ENCODE measurements at regions not wholly inside any gene's neighbourhood (a gene's known extent, or its start where the extent isn't known, plus 50 kb on each side); places are given as distances from the start of the nearest gene placed in this dataset.

GRCh38 chr2:19300961-19301360 lies 57.5 kb downstream of the OSR1 start:
- ChIA-PET CTCF (interaction anchor here (1.2 kb wide), 1 partner anchor 12 kb away, joined by 3 read pairs; no protein-coding TSS in a partner anchor), POLR2A (no interaction called here)
- TF ChIP-seq CTCF (IDR thresholded peaks at IDR 0.05; ENCODE audit: insufficient read depth, low read length, missing control alignments) = no peak
- DNase-seq (ENCODE audit: low read depth, low spot score) = no peak
- H3K4me3 ChIP-seq (ENCODE audit: low read depth, low read length) = no peak overlapping the region

GRCh38 chr2:19299522-19299921 lies 58.9 kb downstream of the OSR1 start:
- CTCF ChIA-PET = interaction anchor here (3.7 kb wide), 1 partner anchor 14 kb away, joined by 22 read pairs; no protein-coding TSS in a partner anchor
- TF ChIP-seq CTCF (IDR thresholded peaks at IDR 0.05; ENCODE audit: insufficient read depth, low read length, missing control alignments) = no peak
- H3K4me3 ChIP-seq (ENCODE audit: low read depth, low read length) = no peak overlapping the region
- POLR2A ChIA-PET = no interaction called here
- DNase-seq (ENCODE audit: low read depth, low spot score) = no peak

- ChIA-PET CTCF (interaction anchor here (3.7 kb wide), 1 partner anchor 15 kb away, joined by 22 read pairs; no protein-coding TSS in a partner anchor), POLR2A (no interaction called here)
- no peak overlapping the region for H3K4me3 ChIP-seq (ENCODE audit: low read depth, low read length)
- no peak for TF ChIP-seq CTCF (IDR thresholded peaks at IDR 0.05; ENCODE audit: insufficient read depth, low read length, missing control alignments)
- no peak for DNase-seq (ENCODE audit: low read depth, low spot score)
Measured at GRCh38 chr2:19299032-19299431, 59.4 kb downstream of the OSR1 start.

- no peak for DNase-seq (ENCODE audit: low read depth, low spot score)
- TF ChIP-seq CTCF (IDR thresholded peaks at IDR 0.05; ENCODE audit: insufficient read depth, low read length, missing control alignments) = no peak
- POLR2A ChIA-PET = no interaction called here
- CTCF ChIA-PET = interaction anchor here (3.7 kb wide), 1 partner anchor 16 kb away, joined by 22 read pairs; no protein-coding TSS in a partner anchor
- H3K4me3 ChIP-seq (ENCODE audit: low read depth, low read length) = no peak overlapping the region
Measured at GRCh38 chr2:19297716-19298115, 60.7 kb downstream of the OSR1 start.

- ChIA-PET CTCF (no interaction called here), POLR2A (no interaction called here)
- no peak overlapping the region for H3K4me3 ChIP-seq (ENCODE audit: low read depth, low read length)
- DNase-seq (ENCODE audit: low read depth, low spot score) = no peak
- no peak for TF ChIP-seq CTCF (IDR thresholded peaks at IDR 0.05; ENCODE audit: insufficient read depth, low read length, missing control alignments)
Measured at GRCh38 chr2:19295998-19296502, 62.4 kb downstream of the OSR1 start.

- no peak for DNase-seq (ENCODE audit: low read depth, low spot score)
- H3K4me3 ChIP-seq (ENCODE audit: low read depth, low read length) = no peak overlapping the region
- TF ChIP-seq CTCF (IDR thresholded peaks at IDR 0.05; ENCODE audit: insufficient read depth, low read length, missing control alignments) = no peak
- ChIA-PET POLR2A (no interaction called here), CTCF (interaction anchor here (0.7 kb wide), 1 partner anchor 772 kb away, joined by 3 read pairs; no protein-coding TSS in a partner anchor)
Measured at GRCh38 chr2:19292007-19292406, 66.4 kb downstream of the OSR1 start.
